DMS79 treated with DMSO at 0.1 percent for 48 hours (cell line): ENCODE measurements at regions not wholly inside any gene's neighbourhood (a gene's known extent, or its start where the extent isn't known, plus 50 kb on each side); places are given as distances from the start of the nearest gene placed in this dataset.

ENCODE experiments used
- DNase-seq: peaks from one replicate; lab custom pipeline; 2025; lab: John Stamatoyannopoulos, UW

GRCh38 chr21:27645285-27645684, 678.4 kb upstream of the ADAMTS5 start:
- DNase-seq = no peak

GRCh38 chr21:27643326-27643725, 676.4 kb upstream of the ADAMTS5 start:
- no peak for DNase-seq

GRCh38 chr21:27639286-27639685, 672.4 kb upstream of the ADAMTS5 start:
- no peak for DNase-seq

- DNase-seq = no peak
These were observed 669.8 kb upstream of the ADAMTS5 start for GRCh38 chr21:27636656-27637055.

GRCh38 chr21:27633631-27634030, 666.7 kb upstream of the ADAMTS5 start:
- no peak for DNase-seq

GRCh38 chr21:27631471-27631870, 664.6 kb upstream of the ADAMTS5 start:
- no peak for DNase-seq

- DNase-seq = no peak
These were observed 655.7 kb upstream of the ADAMTS5 start for GRCh38 chr21:27622631-27623030.

- DNase-seq = no peak
These were observed 647.3 kb upstream of the ADAMTS5 start for GRCh38 chr21:27614231-27614630.

GRCh38 chr21:27606422-27606821, 639.5 kb upstream of the ADAMTS5 start:
- no peak for DNase-seq

GRCh38 chr21:27596196-27596595, 629.3 kb upstream of the ADAMTS5 start:
- no peak for DNase-seq

GRCh38 chr21:27595716-27596115, 628.8 kb upstream of the ADAMTS5 start:
- no peak for DNase-seq

GRCh38 chr21:27590271-27590670, 623.4 kb upstream of the ADAMTS5 start:
- no peak for DNase-seq

GRCh38 chr21:27589781-27590180, 622.9 kb upstream of the ADAMTS5 start:
- no peak for DNase-seq

GRCh38 chr21:27586986-27587385, 620.1 kb upstream of the ADAMTS5 start:
- DNase-seq = no peak

GRCh38 chr21:27586326-27586725, 619.4 kb upstream of the ADAMTS5 start:
- no peak for DNase-seq

- no peak for DNase-seq
These were observed 617.4 kb upstream of the ADAMTS5 start for GRCh38 chr21:27584256-27584655.

GRCh38 chr21:27582948-27583430, 616.1 kb upstream of the ADAMTS5 start:
- DNase-seq = no peak

GRCh38 chr21:27582246-27582947, 615.5 kb upstream of the ADAMTS5 start:
- no peak for DNase-seq

- DNase-seq = no peak
These were observed 614.3 kb upstream of the ADAMTS5 start for GRCh38 chr21:27581168-27581567.

GRCh38 chr21:27580276-27580675, 613.4 kb upstream of the ADAMTS5 start:
- no peak for DNase-seq

- DNase-seq = no peak
These were observed 611.9 kb upstream of the ADAMTS5 start for GRCh38 chr21:27578741-27579265.

GRCh38 chr21:27572696-27573095, 605.8 kb upstream of the ADAMTS5 start:
- DNase-seq = no peak

GRCh38 chr21:27571706-27572105, 604.8 kb upstream of the ADAMTS5 start:
- DNase-seq = no peak

- DNase-seq = no peak
These were observed 603.5 kb upstream of the ADAMTS5 start for GRCh38 chr21:27570306-27570868.
